CD4-positive, alpha-beta T cell treated with Interleukin-17A for 1 hour (primary cell): ENCODE measurements at regions not wholly inside any gene's neighbourhood (a gene's known extent, or its start where the extent isn't known, plus 50 kb on each side); places are given as distances from the start of the nearest gene placed in this dataset.

Experiments used
- DNase-seq: peaks from one replicate; pipeline ENCODE4 v3.0.0-alpha.2; 2020

DNA sequence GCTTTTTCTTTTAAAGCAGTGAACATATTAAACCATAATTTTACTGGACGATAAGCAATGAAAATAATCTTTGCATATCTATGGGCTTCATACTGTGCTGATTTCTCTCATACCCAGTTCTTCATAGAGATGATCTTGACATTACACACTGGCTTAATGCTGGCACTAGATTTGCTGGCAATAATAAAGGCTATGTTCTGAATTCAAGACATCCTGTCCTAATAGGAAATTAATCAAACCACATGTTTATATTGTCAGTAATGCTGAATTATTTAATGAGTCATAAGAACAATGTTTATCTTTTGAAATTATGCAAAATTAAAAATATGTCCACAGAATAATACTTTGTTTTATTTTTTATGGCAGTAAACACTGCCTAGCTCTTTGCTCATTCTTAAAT, 643.2 kb downstream of the OTOL1 start:
- no peak for DNase-seq

DNA sequence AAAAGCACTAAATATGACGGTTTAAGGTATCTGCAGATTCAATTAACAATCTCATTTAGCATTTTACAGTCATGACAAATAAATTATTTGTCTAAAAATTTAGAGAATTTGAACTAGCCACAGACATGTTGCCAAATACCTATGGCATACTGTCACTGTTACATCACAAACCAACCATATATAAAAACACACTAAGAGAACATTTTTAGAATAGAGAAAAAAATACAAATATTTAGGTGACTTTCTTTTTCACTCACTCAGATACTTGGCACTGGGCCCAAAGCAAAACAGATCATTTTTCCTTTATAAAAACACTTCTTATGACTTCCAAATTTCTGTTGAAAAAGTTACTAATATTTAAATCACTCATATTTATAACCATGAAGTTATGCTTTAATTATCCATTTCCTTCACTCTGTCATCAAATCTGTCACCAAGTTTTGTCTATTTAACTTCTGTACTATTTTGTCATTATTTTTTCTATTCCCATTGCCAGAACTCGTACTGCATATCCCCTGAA, 644.7 kb downstream of the OTOL1 start:
- DNase-seq: no peak

DNA sequence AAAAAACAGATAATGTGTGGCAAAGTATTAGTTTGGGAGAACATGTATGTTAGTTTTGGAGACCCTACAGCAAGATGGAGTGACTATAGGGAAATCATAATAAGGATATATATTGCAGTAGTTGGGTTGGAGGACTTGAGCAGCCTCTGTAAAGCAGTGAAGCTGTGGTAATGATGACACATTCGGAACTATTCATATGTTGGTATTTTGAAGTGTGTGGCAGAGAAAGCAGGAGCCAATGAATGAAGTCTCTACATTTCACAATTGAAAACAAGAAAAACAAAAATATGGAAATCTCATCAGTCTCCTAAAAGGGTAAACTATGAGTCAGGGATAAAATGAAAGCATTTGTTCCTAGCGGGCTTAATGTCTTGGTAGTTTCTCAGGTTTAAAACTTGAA, 645.9 kb downstream of the OTOL1 start:
- DNase-seq: no peak

DNA sequence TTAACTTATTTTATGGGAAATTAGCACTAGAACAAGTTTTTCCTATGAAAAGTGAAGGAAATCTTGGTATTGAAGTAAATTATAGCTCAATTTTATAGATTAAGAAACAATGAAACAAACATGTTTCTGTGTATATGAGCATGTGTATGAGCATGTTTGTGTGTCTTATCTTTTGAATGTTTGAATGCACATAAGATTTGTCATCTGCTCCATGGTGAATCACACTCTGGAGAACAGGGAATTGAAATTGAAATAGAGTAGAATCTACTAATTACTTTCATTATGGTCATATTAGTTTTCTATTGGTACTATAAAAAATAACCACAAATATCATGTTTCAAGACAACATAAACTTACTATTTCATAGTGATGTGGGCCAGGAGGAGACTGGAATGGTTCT, 646.6 kb downstream of the OTOL1 start:
- DNase-seq: no peak

DNA sequence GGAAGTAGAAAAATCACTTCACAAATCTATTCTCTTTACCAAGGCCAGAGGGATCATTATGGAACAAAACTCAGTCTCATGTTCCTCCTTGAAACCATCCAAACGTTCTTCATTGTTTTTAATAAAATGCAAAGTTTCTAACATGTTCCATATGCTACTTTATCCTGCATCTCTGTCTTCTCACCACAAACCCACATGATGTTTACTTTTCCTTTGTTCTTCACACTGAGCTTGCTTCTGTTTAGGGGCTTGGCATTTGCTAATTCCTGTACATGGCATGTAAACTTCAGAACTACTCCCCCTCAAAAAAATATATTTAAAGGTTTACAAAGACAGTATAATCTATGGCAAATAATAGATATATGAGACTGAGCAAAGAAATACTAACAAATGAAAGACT, 651.4 kb downstream of the OTOL1 start:
- no peak for DNase-seq

DNA sequence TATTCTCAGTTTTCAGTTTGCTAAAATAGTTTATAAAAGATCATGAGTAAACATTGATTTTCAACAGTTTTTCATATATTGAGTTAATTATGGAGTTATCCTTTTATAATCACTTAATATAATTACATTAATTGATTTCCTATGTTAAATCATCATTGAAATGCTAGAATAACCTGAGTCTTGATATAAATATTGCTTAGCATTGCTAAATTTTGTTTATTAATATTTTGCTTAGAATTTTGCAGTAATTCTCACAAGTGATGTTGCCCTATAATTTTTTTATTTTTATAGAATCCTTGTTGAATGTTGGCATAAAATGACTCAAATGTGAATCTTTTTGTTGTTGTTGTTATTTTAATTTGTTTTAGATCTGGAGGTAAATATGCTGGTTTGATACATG, 654.2 kb downstream of the OTOL1 start:
- DNase-seq: no peak

DNA sequence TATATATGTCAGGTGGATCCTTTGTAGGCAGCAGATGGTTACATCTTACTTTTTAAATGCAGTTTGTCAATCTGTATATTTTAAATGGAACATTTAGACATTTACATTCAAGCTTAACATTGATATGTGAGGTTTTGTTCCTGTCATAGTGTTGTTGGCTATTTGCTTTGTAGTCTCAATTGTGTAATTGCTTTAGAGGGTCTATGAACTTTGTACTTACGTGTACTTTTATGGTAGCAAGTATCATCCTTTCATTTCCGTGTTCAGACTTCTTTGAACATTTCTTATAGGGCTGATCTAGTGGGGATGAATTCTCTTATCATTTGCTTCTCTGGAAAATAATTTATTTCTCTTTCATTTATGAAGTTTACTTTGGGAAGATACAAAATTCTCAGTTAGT, 656.0 kb downstream of the OTOL1 start:
- no peak for DNase-seq

DNA sequence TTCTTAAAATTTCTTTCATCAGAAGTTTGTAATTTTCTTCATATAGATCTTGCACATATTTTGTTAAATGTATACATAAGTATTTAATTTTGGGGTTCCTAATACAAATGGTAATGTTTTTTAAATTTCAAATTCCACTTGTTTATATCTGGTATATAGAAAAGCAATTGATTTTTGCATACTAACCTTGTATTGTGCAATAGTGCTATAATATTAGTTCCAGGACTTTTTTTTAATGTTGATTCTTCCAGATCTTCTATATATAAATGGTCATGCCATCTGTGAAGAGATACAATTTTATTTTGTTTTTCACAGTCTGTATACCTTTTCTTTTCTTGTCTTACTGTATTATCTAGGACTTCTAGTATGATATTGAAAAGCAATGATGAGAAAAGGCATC, 665.0 kb downstream of the OTOL1 start:
- no peak for DNase-seq

DNA sequence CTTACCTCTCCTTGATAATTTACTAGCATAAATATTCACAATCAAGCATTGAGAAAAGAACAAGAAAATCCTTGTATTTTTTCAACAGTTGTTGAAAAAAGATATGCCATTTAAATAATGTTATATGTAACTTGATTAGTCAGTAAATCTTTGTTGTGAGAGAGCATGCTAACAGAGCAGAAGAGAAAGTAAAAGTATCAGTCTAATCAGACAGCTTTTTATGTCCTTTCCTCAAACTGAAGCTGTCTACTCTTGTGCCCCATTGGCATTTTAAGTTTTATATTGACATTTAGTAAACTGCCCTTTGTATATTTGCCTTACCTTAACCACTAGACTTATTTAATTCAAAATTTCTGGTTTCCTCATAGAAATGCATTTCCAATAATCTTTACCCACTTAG, 668.7 kb downstream of the OTOL1 start:
- DNase-seq: no peak

DNA sequence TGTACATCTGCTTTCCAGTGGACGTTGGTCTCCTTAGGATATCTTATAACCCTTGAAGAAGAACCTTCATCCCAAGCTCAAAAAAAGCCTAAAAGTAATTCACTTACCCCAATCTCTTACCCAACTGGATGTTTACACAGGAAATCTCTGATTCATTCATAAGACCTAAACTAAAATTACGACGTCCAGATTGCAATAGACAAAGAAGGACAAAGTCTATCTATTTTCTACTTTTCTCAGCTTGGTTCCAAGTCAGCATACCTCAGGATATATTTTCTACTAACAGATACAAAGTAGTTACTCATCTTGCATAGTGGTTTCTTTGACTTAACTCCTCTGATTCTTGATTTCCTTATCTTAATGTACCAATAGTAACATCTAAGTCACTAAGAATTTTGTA, 669.9 kb downstream of the OTOL1 start:
- DNase-seq: no peak

DNA sequence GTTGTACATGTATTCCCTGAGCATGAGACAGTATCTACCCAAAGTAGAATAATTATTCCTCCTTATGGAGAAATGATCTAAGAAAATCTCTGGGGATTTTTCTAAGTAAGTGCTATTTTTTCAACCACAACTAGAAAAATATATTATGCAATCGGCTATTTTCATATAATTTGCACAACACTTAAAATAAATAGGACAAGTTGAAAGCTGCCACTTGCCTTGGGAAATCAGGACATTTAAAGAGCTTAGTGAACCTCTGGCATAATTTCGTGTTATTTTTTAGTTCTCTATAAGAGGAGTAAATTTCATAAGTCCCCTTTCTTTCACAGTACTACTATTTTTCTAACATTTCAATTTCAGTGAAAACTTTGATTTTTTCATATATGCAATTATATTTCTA, 672.1 kb downstream of the OTOL1 start:
- DNase-seq: no peak

DNA sequence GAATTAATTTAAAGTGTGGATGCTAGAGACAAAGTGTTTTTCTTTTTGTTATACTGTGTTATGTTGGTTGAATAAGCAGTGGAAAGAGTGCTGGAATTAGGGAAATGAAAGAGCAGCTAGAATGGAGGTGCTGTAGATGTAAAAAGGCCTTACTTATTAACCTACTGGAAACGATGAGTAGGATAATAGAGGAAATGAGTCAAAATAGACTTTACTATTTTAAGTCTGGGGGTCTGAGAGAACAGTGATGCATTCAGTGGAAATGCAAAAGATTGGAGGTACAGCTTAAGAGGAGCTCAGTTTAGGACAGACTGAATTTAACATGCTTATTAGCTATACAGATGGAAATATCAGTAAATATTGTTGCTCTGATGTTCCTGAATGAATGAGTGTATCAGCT, 674.0 kb downstream of the OTOL1 start:
- no peak for DNase-seq

DNA sequence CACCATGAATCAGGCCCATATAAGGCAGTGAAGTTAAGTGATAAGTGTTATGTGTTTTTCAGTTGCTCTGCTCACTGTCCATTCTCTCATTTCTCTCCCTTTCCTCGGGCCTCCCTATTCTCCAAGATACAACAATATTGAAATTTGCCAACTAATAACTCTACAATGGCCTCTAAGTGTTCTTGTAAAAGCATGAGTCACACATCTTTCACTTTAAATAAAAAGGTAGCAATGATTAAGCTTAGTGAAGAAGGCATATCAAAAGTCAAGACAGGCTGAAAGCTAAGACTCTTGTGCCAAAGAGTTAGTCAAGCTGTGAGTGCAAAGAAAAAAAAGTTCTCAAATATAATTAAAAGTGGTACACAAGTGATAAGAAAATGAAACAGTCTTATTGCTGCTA, 675.4 kb downstream of the OTOL1 start:
- DNase-seq: no peak

DNA sequence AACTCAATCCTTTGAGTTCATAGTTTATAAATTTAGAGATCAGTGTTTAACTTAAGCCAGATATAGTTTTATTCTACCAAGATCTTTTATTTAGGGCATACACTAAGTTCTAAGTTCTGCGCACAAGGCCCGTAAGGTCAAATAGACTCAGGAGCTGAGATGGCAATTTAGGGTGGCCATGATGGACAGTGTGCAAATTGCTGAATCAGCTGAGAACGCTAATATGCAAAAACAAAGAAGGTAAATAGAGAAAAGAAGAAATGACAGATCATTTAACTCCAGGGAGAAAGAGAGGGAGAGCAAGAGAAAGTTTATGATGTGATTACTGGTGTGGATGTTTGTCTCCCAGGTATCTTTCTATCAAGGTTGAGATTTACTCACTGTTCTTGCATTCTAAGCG, 678.5 kb downstream of the OTOL1 start:
- DNase-seq: no peak

DNA sequence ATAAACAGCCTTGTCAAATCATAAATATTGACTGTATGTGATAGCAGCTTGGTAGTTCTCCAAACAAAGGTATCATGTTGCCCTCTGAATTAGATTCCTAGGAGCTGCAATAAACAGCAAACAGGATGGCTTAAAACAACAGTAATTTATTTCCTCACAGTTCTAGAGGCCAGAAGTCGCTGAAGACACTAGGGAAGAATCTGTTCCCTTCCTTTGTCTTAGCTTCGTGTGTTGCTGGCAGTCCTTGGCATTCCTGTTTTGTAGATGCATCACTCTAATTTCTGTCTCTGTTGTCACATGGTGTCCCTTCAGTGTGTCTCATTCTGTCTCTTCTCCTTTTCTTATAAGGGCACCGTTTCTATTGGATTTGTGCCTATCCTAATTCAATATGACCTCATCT, 679.3 kb downstream of the OTOL1 start:
- DNase-seq: no peak

DNA sequence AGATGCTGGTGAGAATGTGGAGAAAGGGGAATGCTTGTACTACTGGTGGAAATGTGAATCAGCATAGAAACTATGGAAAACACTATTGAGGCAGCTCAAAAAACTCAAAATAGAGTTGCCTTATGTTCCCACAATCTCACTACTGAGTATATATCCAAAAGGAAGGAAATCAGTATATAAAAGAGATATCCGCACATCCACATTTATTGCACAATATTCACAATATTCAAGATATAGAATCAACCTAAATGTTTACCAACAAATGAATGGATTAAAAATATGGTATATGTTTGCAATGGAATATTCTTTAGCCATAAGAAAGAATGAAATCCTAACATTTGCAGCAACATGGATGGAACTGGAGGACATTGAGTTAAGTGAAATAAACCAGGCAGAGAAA, 686.8 kb downstream of the OTOL1 start:
- DNase-seq: no peak

DNA sequence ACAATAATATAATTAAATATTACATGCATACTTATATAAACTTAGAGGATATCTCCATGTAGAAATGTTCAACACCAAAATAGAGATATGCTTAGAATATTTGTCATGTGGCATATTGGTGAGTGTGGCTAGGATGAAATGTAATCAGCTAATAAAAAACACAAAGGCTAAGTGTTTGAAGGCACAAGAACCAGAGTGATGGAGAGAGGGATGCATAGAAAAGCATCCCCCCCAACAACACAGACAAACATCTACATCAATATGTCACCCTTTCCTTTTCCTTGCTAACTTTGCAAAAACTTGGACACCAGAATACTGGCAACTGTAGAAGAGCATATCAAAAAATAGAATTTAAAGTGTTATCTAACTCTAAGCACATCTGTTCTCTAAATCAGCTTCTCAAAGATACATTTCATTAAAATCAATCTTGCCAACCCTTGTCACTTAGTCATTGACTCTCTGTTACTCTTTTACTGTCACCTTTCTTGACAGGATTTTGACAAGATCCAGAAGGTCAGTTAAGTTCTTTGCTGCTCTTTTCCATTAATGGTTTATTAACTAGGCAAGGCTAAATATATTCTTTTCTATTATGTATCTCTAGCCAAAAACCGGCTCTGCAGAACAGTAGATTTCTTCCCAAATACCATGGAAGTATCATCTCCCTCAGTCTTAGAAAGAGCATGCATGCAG, 695.9 kb downstream of the OTOL1 start:
- DNase-seq: no peak

DNA sequence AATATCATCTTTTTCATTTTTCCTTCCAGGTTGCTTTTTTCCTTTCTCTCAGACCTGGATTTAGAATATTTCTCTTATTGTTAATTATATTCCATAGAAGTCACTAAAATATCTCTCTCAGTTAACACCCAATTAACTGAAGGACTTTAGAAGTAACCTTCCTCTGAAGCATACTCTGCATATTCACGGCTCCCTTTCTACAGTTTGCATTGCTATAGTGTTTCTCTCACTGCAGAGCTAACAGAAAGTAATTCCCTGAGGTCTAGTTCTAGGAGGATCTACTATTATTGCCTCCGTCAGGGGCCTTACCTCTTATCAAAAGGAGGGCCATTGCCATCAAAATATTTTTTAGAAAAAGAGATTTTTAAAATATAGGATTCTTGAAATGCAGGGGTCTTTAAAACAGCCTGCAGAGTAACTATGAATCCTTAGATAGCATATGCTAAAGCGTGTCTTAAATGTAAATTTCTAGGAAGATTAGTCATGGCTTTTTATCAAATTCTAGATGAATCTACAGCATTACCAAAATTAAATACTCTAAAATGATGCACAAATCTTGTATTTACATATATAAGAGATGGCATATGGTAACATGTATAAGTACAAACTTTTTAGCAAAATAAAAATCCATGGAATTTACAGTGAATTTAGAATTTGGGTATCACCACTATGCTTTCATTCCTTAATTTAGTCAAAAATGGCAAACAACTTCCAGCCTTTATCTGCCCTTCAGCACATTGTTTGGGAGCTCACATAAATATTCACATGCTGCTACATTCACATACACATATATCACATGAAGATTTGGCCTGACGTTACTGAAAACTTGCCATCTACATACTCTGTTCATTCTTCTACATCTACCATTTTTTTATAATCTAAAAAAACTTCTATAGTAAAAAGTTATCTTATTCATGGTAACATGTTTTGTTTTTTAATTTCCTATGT, 696.8 kb downstream of the OTOL1 start:
- no peak for DNase-seq

DNA sequence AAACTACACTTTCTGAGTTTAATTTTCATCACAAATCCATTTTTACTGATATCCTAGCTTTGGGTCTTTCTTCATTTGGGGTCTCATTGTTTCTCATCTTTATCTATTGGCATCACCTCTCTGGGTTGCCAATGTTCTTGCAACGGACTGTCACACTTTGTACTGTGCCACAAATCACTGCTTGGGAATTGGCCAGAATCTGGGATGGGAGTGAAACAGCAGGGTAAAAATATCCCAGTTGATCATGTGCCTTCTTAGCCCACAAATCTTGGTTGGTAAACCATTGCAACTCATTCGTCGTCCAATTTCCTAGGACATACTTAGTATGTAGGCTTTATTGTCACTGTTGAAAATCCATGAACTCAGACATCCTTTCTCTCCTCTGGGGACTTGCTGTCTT, 698.5 kb downstream of the OTOL1 start:
- no peak for DNase-seq

DNA sequence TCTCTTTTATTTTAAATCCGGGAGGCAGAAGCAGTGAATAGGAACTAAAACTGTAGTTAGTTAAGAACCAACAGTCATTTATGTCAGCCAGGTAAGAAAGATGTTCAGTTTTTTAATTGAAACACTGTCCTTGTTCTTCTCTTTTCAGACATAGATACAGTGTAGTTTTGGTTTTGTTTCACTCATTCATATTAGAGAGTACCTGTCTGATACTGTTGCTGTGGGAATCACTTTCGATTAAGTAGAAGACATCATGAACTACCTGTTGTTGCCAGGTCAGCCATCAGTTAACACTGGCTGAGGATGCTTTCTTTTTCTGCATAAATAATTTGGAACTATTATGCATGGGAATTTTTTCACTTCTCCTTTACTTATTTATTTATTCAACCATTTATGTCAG, 700.4 kb downstream of the OTOL1 start:
- no peak for DNase-seq

DNA sequence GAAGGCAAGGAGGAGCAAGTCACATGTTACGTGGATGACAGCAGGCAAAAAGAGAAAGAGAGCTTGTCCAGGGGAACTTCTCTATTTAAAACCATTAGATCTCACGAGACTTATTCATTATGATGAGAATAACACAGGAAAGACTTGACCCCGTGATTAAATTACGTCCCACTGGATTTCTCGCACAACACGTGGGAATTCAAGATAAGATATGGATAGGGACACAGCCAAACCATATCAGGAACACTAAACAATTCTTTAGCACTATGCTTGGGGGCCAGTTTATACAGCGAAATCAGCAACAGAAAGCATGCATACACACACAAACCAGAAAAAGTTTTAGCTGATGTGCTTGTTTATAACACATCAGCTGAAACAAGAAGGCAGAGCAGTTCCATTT, 704.2 kb downstream of the OTOL1 start:
- no peak for DNase-seq

DNA sequence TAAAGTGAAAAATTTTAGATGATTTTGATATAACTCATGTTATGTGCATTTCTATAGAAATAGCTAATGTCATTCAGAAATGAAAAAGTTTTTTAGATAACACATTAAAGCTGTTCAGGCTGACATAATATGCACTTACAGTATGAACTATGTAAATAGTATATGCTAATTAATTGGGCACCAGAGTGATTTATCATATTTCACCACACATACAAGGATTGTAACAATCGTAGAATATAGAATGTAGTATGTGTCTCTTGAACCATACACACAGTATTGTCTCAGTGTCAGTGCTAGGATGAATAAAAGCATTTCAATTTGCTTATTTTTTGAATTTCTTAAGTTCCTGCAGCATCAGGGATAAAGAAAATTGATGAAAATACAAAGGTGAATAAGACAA, 710.0 kb downstream of the OTOL1 start:
- no peak for DNase-seq

DNA sequence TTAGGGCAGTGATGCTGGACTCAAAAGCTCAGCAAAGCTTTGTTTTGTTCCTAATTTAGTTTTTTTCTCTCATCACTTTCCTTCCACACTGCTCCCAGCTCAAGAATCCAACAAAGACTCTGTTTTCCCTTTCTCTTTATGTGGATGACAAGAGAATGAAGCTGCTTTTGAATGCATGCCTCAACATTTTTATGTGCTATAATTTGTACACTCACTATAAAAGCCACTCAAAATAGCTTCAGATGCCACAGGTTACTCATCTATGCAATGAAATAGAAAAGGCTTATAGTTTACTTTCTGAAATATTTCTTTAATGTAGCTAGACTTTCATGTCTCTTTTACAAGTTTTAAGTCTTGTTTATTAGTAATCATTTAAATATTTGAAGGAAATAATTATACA, 714.9 kb downstream of the OTOL1 start:
- no peak for DNase-seq

DNA sequence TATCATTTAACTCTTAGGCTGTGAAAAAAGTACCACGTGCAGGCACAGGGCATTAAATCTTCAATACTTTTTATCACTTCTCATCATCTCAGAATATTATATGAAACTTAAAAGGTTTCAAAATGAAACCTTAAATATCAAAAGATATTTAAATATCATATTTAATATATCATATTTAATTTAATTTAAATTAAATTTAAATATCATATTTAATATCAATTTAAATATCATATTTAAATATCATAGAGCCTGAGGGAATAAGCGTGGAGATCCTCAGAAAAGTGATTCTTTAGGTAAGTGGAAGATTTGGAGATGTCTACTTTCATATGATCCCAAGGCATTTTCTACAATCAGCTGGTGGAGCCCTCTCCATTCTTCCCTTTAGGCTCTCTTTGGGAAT, 716.6 kb downstream of the OTOL1 start:
- no peak for DNase-seq
